Left ventricle myocardium inferior (tissue), 1 donor: ENCODE measurements at regions not wholly inside any gene's neighbourhood (a gene's known extent, or its start where the extent isn't known, plus 50 kb on each side); places are given as distances from the start of the nearest gene placed in this dataset.

Source experiments
- DNase-seq: peaks from one replicate; pipeline ENCODE4 v3.0.0-alpha.2; 2020
- H3K27ac ChIP-seq: fragments of 200-600 bp; replicated peaks from 2 replicates; pipeline ENCODE4 v1.8.0; 2021
- H3K27me3 ChIP-seq: fragments of 200-600 bp; 2 replicates; pipeline ENCODE4 v1.8.0; 2021; ENCODE audit warnings: low read depth
- H3K36me3 ChIP-seq: fragments of 200-600 bp; 2 replicates; pipeline ENCODE4 v1.8.0; 2021
- H3K4me1 ChIP-seq: fragments of 200-600 bp; 2 replicates; pipeline ENCODE4 v1.8.0; 2021
- H3K4me3 ChIP-seq: fragments of 200-600 bp; 2 replicates; pipeline ENCODE4 v1.8.0; 2021; ENCODE audit warnings: mild to moderate bottlenecking, moderate library complexity
- H3K9me3 ChIP-seq: fragments of 200-600 bp; replicated peaks from 2 replicates; pipeline ENCODE4 v1.8.0; 2021
- intact Hi-C: fragments of 100-400 bp; cut with micrococcal nuclease; formaldehyde crosslinking; loops from one replicate; pipeline ENCODE4 v1.11.0; 2022
- TF ChIP-seq, protein P1 (sequence below): fragments of 200-600 bp; IDR thresholded peaks from 2 replicates; pipeline ENCODE4 v1.8.0; 2021; ENCODE audit warnings: antibody characterized with exemption, mild to moderate bottlenecking, borderline replicate concordance
- donor health status: DM: no; HTN: yes; CAD: no; lungs with severe emphysema.

- TF ChIP-seq, protein P1, sequence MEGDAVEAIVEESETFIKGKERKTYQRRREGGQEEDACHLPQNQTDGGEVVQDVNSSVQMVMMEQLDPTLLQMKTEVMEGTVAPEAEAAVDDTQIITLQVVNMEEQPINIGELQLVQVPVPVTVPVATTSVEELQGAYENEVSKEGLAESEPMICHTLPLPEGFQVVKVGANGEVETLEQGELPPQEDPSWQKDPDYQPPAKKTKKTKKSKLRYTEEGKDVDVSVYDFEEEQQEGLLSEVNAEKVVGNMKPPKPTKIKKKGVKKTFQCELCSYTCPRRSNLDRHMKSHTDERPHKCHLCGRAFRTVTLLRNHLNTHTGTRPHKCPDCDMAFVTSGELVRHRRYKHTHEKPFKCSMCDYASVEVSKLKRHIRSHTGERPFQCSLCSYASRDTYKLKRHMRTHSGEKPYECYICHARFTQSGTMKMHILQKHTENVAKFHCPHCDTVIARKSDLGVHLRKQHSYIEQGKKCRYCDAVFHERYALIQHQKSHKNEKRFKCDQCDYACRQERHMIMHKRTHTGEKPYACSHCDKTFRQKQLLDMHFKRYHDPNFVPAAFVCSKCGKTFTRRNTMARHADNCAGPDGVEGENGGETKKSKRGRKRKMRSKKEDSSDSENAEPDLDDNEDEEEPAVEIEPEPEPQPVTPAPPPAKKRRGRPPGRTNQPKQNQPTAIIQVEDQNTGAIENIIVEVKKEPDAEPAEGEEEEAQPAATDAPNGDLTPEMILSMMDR, result no peak
- Histone ChIP-seq H3K36me3 (no peaks in the 10 kb centered on the region), H3K4me1 (no peaks in the 10 kb centered on the region), H3K27me3 (no peaks in the 10 kb centered on the region), H3K4me3 (no peak overlapping the region), H3K27ac (no peak overlapping the region), H3K9me3 (no peaks in the 10 kb centered on the region)
- intact Hi-C loops, result no loop called here
- DNase-seq, result no peak
These were observed 338.4 kb downstream of the FIGN start for GRCh38 chr2:163397451-163397850.

DNA sequence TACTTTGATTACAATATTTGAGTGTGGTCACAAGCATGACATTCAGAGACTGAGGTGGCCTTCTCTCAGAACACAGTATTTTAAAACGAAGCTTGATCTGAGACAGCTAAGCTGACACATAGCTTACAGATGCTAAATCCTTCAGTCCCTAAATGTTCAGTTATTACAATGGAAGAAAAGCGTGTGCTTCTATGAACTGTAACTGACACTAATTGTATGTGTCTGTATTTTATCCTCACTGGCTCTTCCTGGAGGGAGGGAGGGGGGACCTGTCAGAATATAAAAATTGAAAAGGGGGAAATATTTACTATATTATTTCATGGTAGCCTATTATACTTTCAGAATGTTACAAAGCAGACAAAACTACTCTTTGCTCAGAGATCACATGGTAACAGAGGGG is 340.2 kb downstream of the FIGN start:
- intact Hi-C loops, result no loop called here
- Histone ChIP-seq H3K27me3 (no peaks in the 10 kb centered on the region), H3K4me1 (no peaks in the 10 kb centered on the region), H3K9me3 (no peaks in the 10 kb centered on the region), H3K4me3 (no peak overlapping the region), H3K27ac (no peak overlapping the region), H3K36me3 (no peaks in the 10 kb centered on the region)
- DNase-seq, result no peak
- TF ChIP-seq, protein P1, result no peak

- Histone ChIP-seq H3K27me3 (no peaks in the 10 kb centered on the region), H3K36me3 (no peaks in the 10 kb centered on the region), H3K4me3 (no peak overlapping the region), H3K9me3 (no peaks in the 10 kb centered on the region), H3K27ac (no peak overlapping the region), H3K4me1 (no peaks in the 10 kb centered on the region)
- DNase-seq, result no peak
- intact Hi-C loops, result no loop called here
- TF ChIP-seq, protein P1, result no peak
These were observed 346.0 kb downstream of the FIGN start for GRCh38 chr2:163389838-163390237.

GRCh38 chr2:163375472-163375871 is 360.3 kb downstream of the FIGN start:
- intact Hi-C loops, result no loop called here
- no peaks in the 10 kb centered on the region for H3K36me3 ChIP-seq
- DNase-seq, result no peak
- H3K27ac ChIP-seq, result no peak overlapping the region
- no peaks in the 10 kb centered on the region for H3K27me3 ChIP-seq
- H3K4me1 ChIP-seq, result no peaks in the 10 kb centered on the region
- peaks cover 4% of the 10 kb centered on the region for H3K9me3 ChIP-seq
- no peak overlapping the region for H3K4me3 ChIP-seq
- TF ChIP-seq, protein P1, result no peak

DNA sequence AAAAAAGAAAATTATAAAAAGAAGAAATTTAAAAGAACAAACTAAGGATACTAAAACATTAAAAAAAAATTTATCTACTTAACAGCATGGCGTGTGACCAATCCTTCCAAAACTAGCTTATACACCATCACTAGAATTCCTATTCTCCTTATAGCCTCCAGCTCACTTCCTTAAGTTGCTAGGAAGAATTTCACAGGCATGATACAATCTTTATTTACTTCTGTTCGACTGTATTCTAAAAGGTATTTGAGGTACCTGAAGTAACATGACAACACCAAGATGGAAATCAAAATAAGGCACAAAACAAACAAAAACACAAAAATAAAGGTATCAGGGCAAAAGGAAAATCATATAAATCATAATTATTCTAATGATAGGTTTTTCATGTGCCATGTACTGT is 360.7 kb downstream of the FIGN start:
- DNase-seq, result no peak
- no peaks in the 10 kb centered on the region for H3K36me3 ChIP-seq
- intact Hi-C loops, result no loop called here
- TF ChIP-seq, protein P1, result no peak
- H3K4me3 ChIP-seq, result no peak overlapping the region
- no peak overlapping the region for H3K27ac ChIP-seq
- H3K27me3 ChIP-seq, result no peaks in the 10 kb centered on the region
- H3K4me1 ChIP-seq, result no peaks in the 10 kb centered on the region
- peaks cover 4% of the 10 kb centered on the region for H3K9me3 ChIP-seq

- H3K27me3 ChIP-seq, result no peaks in the 10 kb centered on the region
- no peak overlapping the region for H3K27ac ChIP-seq
- TF ChIP-seq, protein P1, result no peak
- H3K4me1 ChIP-seq, result no peaks in the 10 kb centered on the region
- H3K36me3 ChIP-seq, result no peaks in the 10 kb centered on the region
- intact Hi-C loops, result no loop called here
- peaks cover 4% of the 10 kb centered on the region for H3K9me3 ChIP-seq
- no peak for DNase-seq
- no peak overlapping the region for H3K4me3 ChIP-seq
These were observed 361.5 kb downstream of the FIGN start for GRCh38 chr2:163374282-163374681.
